SK-N-MC (cell line): ENCODE measurements at regions not wholly inside any gene's neighbourhood (a gene's known extent, or its start where the extent isn't known, plus 50 kb on each side); places are given as distances from the start of the nearest gene placed in this dataset.
"Not testable (repeated sequence)": the region's sequence is repeated elsewhere in the genome, so short reads cannot be mapped to it uniquely, and the experiment has no call there.

Source experiments
- DNase-seq: peaks from one replicate; pipeline ENCODE4 v3.0.0-alpha.2; 2011; ENCODE audit warnings: low read depth, low spot score
- H3K27ac ChIP-seq: fragments of 200-600 bp; sonication (generic); 2 replicates; pipeline ENCODE4 v1.5.1; 2016; ENCODE audit warnings: mixed run types
- H3K36me3 ChIP-seq: fragments of 200-600 bp; sonication (generic); 2 replicates; pipeline ENCODE4 v1.6.1; 2017; ENCODE audit warnings: antibody characterized with exemption, low read length, mixed read lengths; ENCODE audit not compliant: insufficient read depth
- H3K4me3 ChIP-seq: fragments of 200-600 bp; sonication (generic); 2 replicates; pipeline ENCODE4 v1.5.1; 2016
- H3K9ac ChIP-seq: fragments of 200-600 bp; sonication (generic); 2 replicates; pipeline ENCODE4 v1.8.0; 2017; ENCODE audit warnings: mixed run types, mixed read lengths; ENCODE audit not compliant: insufficient read length
- H3K9me3 ChIP-seq: fragments of 200-600 bp; sonication (generic); 2 replicates; pipeline ENCODE4 v1.6.1; 2017; ENCODE audit warnings: low read depth, mild to moderate bottlenecking, antibody characterized with exemption, low read length, moderate library complexity, mixed read lengths
- EZH2 ChIP-seq: fragments of 200-600 bp; sonication (generic); IDR thresholded peaks from one replicate; pipeline ENCODE4 v1.6.1; 2017; ENCODE audit warnings: antibody characterized with exemption
- FOXP2 ChIP-seq: optimal IDR thresholded peaks from 2 replicates; pipeline ENCODE3; 2011; ENCODE audit warnings: mild to moderate bottlenecking, moderate library complexity; ENCODE audit not compliant: insufficient read depth; ENCODE audit errors: extremely low read length, control extremely low read depth
- POLR2AphosphoS5 ChIP-seq: IDR thresholded peaks from 2 replicates; pipeline ENCODE4 v1.6.1; 2012; ENCODE audit warnings: mild to moderate bottlenecking, low read depth, low read length, borderline replicate concordance

DNA sequence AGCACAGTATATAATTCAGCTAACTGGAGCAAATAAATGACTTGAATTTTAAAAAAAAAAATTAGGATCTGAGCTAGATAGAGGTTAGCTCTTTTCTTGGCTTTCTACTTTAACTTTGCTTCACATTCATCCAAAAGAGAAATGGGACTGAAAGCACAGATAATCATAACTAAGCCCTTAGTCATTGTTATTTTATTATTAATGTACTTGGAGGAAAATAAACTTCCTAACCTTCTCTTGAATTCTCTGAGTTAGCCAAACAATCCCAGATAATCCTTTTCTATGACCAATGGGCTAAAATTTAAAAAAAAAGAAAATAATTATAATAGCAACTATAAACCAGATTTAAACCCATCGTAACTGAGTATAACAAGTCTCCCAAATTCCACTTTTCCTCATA is 57.6 kb upstream of the RASA1 start:
- H3K9ac ChIP-seq = no peak overlapping the region
- H3K9me3 ChIP-seq = no peaks in the 10 kb centered on the region
- no peak overlapping the region for H3K4me3 ChIP-seq
- no peaks in the 10 kb centered on the region for H3K36me3 ChIP-seq
- TF ChIP-seq FOXP2 (no peak), POLR2AphosphoS5 (no peak), EZH2 (no peak)
- no peak overlapping the region for H3K27ac ChIP-seq
- no peak for DNase-seq

DNA sequence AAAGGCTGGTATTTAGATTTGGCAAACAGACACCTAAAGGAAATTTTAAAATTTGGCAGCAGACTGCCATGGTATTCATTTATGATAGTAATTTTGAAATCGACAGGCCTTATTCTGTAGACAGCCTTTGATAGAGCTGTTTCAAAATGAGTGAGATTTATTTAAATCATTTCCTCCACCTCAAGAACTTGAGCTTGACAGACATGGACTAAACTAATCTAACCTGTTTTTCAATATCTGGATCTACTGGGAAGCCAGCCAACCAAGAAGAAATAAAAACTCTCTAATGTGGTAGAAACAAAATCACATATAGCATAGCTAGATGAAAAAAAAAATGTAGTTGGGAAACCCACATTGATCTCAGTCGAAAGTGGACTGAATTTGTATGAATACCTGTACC is 56.9 kb upstream of the RASA1 start:
- no peak for DNase-seq
- Histone ChIP-seq H3K9ac (no peak overlapping the region), H3K36me3 (no peaks in the 10 kb centered on the region), H3K4me3 (no peak overlapping the region), H3K27ac (no peak overlapping the region), H3K9me3 (no peaks in the 10 kb centered on the region)
- TF ChIP-seq POLR2AphosphoS5 (no peak), FOXP2 (no peak), EZH2 (no peak)

DNA sequence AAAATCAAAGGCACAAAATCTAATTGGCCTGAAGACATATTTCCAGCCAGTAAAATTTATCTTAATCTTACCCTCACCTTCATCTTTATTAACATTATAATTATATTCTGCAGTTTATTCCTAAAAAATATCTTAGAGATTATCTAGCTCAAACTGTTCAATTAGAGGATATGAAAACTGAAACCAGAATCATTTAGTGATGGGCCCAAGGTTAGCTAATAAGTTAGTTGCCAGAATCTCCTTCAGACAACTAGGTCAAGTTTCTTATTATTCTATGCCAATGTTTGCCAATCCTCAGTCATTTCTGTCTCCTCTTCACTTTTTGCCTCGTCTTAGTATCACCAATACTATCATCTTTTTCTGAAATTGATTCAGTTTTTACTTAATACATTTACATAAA is 56.0 kb upstream of the RASA1 start:
- DNase-seq = no peak
- H3K27ac ChIP-seq = no peak overlapping the region
- no peak for TF ChIP-seq FOXP2
- TF ChIP-seq EZH2 = no peak
- no peak for TF ChIP-seq POLR2AphosphoS5

DNA sequence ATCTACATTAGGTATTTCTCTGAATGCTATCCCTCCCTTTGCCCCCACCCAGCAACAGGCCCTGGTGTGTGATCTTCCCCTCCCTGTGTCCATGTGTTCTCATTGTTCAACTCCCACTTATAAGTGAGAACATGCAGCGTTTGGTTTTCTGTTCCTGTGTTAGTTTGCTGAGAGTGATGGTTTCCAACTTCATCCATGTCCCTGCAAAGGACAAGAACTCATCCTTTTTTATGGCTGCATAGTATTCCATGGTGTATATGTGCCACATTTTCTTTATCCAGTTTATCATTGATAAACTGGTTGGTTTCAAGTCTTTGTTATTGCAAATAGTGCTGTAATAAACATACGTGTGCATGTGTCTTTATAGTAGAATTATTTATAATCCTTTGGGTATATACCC is 55.5 kb upstream of the RASA1 start:
- H3K9me3 ChIP-seq, DNase-seq: not testable (repeated sequence)

More for the DNA sequence above, 56.0 kb upstream of the RASA1 start:
- Histone ChIP-seq H3K9ac (no peak overlapping the region), H3K36me3 (no peaks in the 10 kb centered on the region), H3K4me3 (no peak overlapping the region), H3K9me3 (no peaks in the 10 kb centered on the region)

DNA sequence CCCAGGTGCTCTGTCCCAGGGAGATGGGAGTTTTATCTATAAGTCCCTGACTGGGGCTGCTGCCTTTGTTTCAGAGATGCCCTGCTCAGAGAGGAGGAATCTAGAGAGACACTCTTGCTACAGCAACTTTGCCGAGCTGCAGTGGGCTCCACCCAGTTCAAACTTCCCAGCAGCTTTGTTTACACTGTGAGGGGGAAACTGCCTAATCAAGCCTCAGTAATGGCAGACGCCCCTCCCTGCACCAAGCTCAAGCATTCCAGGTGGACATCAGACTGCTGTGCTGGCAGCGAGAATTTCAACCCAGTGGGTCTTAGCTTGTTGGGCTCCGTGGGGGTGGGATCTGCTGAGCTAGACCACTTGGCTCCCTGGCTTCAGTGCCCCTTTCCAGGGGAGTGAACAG is 50.2 kb upstream of the RASA1 start:
- DNase-seq, H3K9me3 ChIP-seq, H3K4me3 ChIP-seq, H3K27ac ChIP-seq, H3K9ac ChIP-seq, H3K36me3 ChIP-seq: not testable (repeated sequence)

More for the DNA sequence above, 55.5 kb upstream of the RASA1 start:
- H3K27ac ChIP-seq, H3K9ac ChIP-seq, H3K36me3 ChIP-seq, H3K4me3 ChIP-seq: not testable (repeated sequence)
